Coronary artery (tissue), 2 donors: ENCODE measurements at regions not wholly inside any gene's neighbourhood (a gene's known extent, or its start where the extent isn't known, plus 50 kb on each side); places are given as distances from the start of the nearest gene placed in this dataset.

Source experiments
- DNase-seq: peaks from one replicate; pipeline ENCODE4 v3.0.0-alpha.2; 2017; ENCODE audit warnings: low spot score
- H3K27ac ChIP-seq, 2 donors: fragments of 200-600 bp; sonication (generic); one replicate each; pipeline ENCODE4 v1.5.1; 2016 to 2019
- H3K4me3 ChIP-seq: fragments of 200-600 bp; sonication (generic); 2 replicates; pipeline ENCODE4 v1.5.1; 2016; ENCODE audit warnings: mild to moderate bottlenecking, moderate library complexity
- TF ChIP-seq, protein P1 (sequence below): fragments of 200-600 bp; sonication (generic); IDR thresholded peaks from one replicate; pipeline ENCODE4 v1.5.1; 2019; ENCODE audit warnings: antibody characterized with exemption

DNA sequence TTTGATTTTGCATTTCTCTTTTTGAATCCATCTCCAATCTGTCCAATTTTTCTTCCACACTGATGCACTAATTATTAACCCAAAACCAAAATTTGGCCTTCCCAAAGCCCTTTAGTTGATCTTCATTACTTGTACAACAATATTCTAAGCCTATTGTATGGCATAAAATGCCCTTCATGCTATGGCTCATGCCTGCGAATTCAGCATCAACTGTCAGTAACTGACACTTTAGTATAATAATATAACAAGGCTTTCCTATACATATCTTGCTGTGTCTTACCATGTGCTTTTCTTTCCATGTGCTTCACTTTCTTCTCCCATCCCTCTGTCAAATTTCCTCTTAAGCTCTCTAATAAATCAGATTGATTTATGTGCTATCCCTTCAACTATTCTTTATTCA, 154.0 kb upstream of the TFPI start:
- TF ChIP-seq, protein P1, sequence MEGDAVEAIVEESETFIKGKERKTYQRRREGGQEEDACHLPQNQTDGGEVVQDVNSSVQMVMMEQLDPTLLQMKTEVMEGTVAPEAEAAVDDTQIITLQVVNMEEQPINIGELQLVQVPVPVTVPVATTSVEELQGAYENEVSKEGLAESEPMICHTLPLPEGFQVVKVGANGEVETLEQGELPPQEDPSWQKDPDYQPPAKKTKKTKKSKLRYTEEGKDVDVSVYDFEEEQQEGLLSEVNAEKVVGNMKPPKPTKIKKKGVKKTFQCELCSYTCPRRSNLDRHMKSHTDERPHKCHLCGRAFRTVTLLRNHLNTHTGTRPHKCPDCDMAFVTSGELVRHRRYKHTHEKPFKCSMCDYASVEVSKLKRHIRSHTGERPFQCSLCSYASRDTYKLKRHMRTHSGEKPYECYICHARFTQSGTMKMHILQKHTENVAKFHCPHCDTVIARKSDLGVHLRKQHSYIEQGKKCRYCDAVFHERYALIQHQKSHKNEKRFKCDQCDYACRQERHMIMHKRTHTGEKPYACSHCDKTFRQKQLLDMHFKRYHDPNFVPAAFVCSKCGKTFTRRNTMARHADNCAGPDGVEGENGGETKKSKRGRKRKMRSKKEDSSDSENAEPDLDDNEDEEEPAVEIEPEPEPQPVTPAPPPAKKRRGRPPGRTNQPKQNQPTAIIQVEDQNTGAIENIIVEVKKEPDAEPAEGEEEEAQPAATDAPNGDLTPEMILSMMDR, result no peak

DNA sequence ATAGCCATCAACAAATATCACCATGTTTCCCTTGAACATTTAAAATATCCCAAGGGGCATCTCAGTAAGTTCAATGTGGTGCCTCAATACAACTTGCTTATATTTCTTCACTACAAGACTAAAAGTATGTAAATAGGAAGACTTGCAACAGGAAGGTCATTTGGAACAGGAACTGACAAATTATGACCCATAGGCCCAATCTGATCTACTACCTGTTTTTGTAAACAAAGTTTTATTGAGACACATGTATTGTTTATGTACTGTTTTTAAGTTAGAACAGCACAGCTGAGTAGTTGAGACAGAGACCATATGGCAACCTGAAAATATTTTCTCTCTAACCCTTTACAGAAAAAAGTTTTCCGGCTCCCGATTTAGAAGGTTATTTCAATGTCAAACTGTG, 154.8 kb upstream of the TFPI start:
- no peak overlapping the region for H3K4me3 ChIP-seq
- no peak overlapping the region for H3K27ac ChIP-seq
- DNase-seq, result no peak
- TF ChIP-seq, protein P1, result no peak

More for the DNA sequence above, 154.0 kb upstream of the TFPI start:
- Histone ChIP-seq H3K27ac (no peak overlapping the region), H3K4me3 (no peak overlapping the region)
- no peak for DNase-seq

- no peak for DNase-seq
- TF ChIP-seq, protein P1, result no peak
- Histone ChIP-seq H3K4me3 (no peak overlapping the region), H3K27ac (no peak overlapping the region)
These were observed 156.7 kb upstream of the TFPI start for GRCh38 chr2:187710791-187711521.

DNA sequence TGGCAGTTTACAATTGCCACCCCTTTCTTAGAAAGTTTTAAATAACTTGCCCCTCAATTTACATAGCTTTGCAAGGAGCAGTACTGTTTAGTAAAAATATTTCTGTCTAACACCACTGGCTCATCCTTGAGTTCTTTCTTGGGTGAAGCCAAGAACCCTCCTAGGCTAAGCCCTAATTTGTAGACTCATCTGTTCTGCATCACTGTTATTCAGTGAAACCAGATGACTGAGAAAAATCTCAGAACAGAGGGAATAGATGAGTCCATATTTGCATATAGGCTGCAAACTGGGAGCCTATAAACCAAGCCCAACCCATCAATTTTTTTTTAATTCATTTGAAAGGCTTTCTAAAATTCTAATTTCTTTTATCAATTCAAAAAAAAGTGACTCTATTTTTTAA, 161.4 kb upstream of the TFPI start:
- TF ChIP-seq, protein P1, result no peak
- no peak overlapping the region for H3K27ac ChIP-seq
- DNase-seq, result no peak
- no peak overlapping the region for H3K4me3 ChIP-seq

DNA sequence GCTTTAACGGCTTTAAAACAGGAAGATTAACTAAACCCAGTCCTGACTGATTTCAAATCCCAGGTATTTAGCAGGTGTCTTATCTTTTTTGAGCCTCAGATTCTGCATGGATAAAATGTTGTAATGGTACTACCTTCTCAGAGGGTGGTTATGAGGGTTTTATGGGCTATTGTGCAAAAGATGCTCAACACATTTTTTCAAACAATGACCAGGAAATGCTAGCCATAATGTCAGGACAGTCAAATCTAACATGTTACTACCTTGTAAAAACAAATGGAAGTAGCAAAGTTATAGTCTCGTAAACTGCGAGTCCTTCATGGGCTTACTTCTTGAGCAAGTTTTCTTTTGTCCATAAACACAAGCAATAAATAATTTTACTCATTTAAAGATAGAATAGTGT, 162.1 kb upstream of the TFPI start:
- Histone ChIP-seq H3K27ac (no peak overlapping the region), H3K4me3 (no peak overlapping the region)
- DNase-seq, result no peak
- TF ChIP-seq, protein P1, result no peak

- no peak for DNase-seq
- TF ChIP-seq, protein P1, result no peak
- H3K27ac ChIP-seq, result no peak overlapping the region
- no peak overlapping the region for H3K4me3 ChIP-seq
These were observed 163.9 kb upstream of the TFPI start for GRCh38 chr2:187718092-187718491.

GRCh38 chr2:187719510-187719909, 165.3 kb upstream of the TFPI start:
- no peak for DNase-seq
- TF ChIP-seq, protein P1, result no peak
- Histone ChIP-seq H3K27ac (no peak overlapping the region), H3K4me3 (no peak overlapping the region)
